ENCODE measurements at regions not wholly inside any gene's neighbourhood (a gene's known extent, or its start where the extent isn't known, plus 50 kb on each side); places are given as distances from the start of the nearest gene placed in this dataset.

DNA sequence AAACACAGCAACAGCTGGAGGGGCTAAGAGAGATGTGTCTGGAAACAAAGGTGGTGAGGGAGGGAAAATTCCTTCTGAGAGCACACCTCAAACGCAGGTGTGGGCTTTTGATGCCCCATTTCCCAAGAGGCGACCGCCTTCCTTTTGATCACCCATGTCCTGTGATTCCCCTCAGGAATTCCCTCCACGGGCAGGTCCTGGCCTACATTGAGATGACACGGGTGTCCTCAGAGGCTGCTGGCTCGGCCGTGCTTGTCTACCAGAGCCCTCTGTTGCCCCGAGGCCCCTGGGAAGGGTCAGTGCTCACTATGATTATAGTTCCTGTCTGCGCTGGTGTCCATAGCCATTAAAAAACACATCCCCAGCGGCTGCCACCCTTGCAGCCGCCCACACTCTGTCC lies 242.6 kb downstream of the TFAP2C start:
- no peak for TF ChIP-seq CTCF (IDR thresholded peaks at IDR 0.05)
- no peak for TF ChIP-seq EZH2 (IDR thresholded peaks at IDR 0.05)
